OCI-LY7 (cell line): ENCODE measurements at regions not wholly inside any gene's neighbourhood (a gene's known extent, or its start where the extent isn't known, plus 50 kb on each side); places are given as distances from the start of the nearest gene placed in this dataset.
"Not testable (repeated sequence)": the region's sequence is repeated elsewhere in the genome, so short reads cannot be mapped to it uniquely, and the experiment has no call there.

Source experiments
- BruUV-seq: library from RNA; stranded (reverse); fragments of 400-500 nt; replicated peaks from 2 replicates; lab custom pipeline; 2021; lab: Mats Ljungman, UMichigan
- CTCF ChIA-PET: fragments of 300-600 bp; sonication (Branson Sonifier 250); formaldehyde crosslinking; loops from one replicate; lab custom pipeline; 2022; ENCODE audit warnings: antibody characterized with exemption; ENCODE audit not compliant: unreplicated experiment; lab: Charles Lee
- POLR2A ChIA-PET: fragments of 300-600 bp; sonication (Branson Sonifier 250); formaldehyde crosslinking; loops from one replicate; lab custom pipeline; 2022; ENCODE audit warnings: antibody characterized with exemption; lab: Charles Lee
- DNase-seq: peaks from one replicate; pipeline ENCODE4 v3.0.0-alpha.2; 2015; ENCODE audit warnings: low spot score
- H2AFZ ChIP-seq: fragments of 200-600 bp; sonication (generic), shearing (Covaris generic); 2 replicates; pipeline ENCODE4 v1.6.1; 2014; ENCODE audit warnings: mild to moderate bottlenecking, antibody characterized with exemption, low read length, moderate library complexity
- H3K27ac ChIP-seq: fragments of 200-600 bp; sonication (generic); 2 replicates; pipeline ENCODE4 v1.5.1; 2014; ENCODE audit warnings: mixed run types, low read depth, mild to moderate bottlenecking, moderate library complexity, low read length, inconsistent platforms; ENCODE audit not compliant: poor library complexity, severe bottlenecking
- H3K36me3 ChIP-seq: fragments of 200-600 bp; sonication (generic); 2 replicates; pipeline ENCODE4 v1.6.1; 2014; ENCODE audit warnings: mild to moderate bottlenecking, antibody characterized with exemption, low read length, moderate library complexity, mixed read lengths; ENCODE audit not compliant: insufficient read depth
- H3K4me1 ChIP-seq: fragments of 200-600 bp; sonication (generic); 2 replicates; pipeline ENCODE4 v1.5.1; 2014; ENCODE audit warnings: mild to moderate bottlenecking, low read length; ENCODE audit not compliant: insufficient read depth, poor library complexity, severe bottlenecking
- H3K4me2 ChIP-seq: fragments of 200-600 bp; sonication (generic); 2 replicates; pipeline ENCODE4 v1.6.1; 2014; ENCODE audit warnings: mild to moderate bottlenecking, low read length
- H3K4me3 ChIP-seq: fragments of 200-600 bp; sonication (generic); 2 replicates; pipeline ENCODE4 v1.5.1; 2014; ENCODE audit warnings: mild to moderate bottlenecking, low read depth, low read length; ENCODE audit not compliant: poor library complexity, severe bottlenecking
- H3K79me2 ChIP-seq: fragments of 200-600 bp; sonication (generic); 2 replicates; pipeline ENCODE4 v1.6.1; 2016; ENCODE audit warnings: low read depth, mild to moderate bottlenecking, low read length, moderate library complexity, mixed read lengths; ENCODE audit not compliant: insufficient read depth
- H3K9me2 ChIP-seq: fragments of 200-600 bp; sonication (generic); 2 replicates; pipeline ENCODE4 v1.6.1; 2016; ENCODE audit warnings: mild to moderate bottlenecking, low read length, mixed read lengths; ENCODE audit not compliant: insufficient read depth
- H3K9me3 ChIP-seq: fragments of 200-600 bp; sonication (generic); 2 replicates; pipeline ENCODE4 v1.6.1; 2014; ENCODE audit warnings: mild to moderate bottlenecking, mixed run types, low read length, mixed read lengths
- H4K20me1 ChIP-seq: fragments of 200-600 bp; sonication (generic); 2 replicates; pipeline ENCODE4 v1.6.1; 2014; ENCODE audit warnings: mild to moderate bottlenecking, antibody characterized with exemption, low read length, moderate library complexity, mixed read lengths; ENCODE audit not compliant: insufficient read depth
- CTCF ChIP-seq: fragments of 200-600 bp; sonication (generic); conservative IDR thresholded peaks from 2 replicates; pipeline ENCODE4 v1.5.1; 2014; ENCODE audit warnings: mild to moderate bottlenecking, antibody characterized with exemption, low read length, moderate library complexity, mixed read lengths
- EZH2phosphoT487 ChIP-seq: fragments of 200-600 bp; sonication (generic); IDR thresholded peaks from 2 replicates; pipeline ENCODE4 v1.6.1; 2018; ENCODE audit warnings: low read depth, borderline replicate concordance, mild to moderate bottlenecking, mixed run types, antibody characterized with exemption, low read length, moderate library complexity, mixed read lengths
- intact Hi-C: fragments of 100-400 bp; cut with micrococcal nuclease; formaldehyde crosslinking; loops from one replicate; pipeline ENCODE4 v1.10.0; 2022; ENCODE audit not compliant: unreplicated experiment

- H2AFZ ChIP-seq, result no peak overlapping the region
- H3K4me3 ChIP-seq, result no peak overlapping the region
- no peak for TF ChIP-seq EZH2phosphoT487
- no peak for TF ChIP-seq CTCF
- BruUV-seq, result no TSS peak
- ChIA-PET CTCF (interaction anchor here (0.5 kb wide), 1 partner anchor 336 kb away, joined by 3 read pairs; no protein-coding TSS in a partner anchor), POLR2A (interaction anchor here (0.8 to 1.3 kb wide), 2 partner anchors 10 to 12 kb away, joined by 3 to 4 read pairs; no protein-coding TSS in a partner anchor)
- H3K4me1 ChIP-seq, result no peaks in the 10 kb centered on the region
- DNase-seq, result no peak
- H3K9me2 ChIP-seq, result no peaks in the 10 kb centered on the region
- no peak overlapping the region for H3K27ac ChIP-seq
- H3K4me2 ChIP-seq, result no peak overlapping the region
- no peaks in the 10 kb centered on the region for H4K20me1 ChIP-seq
- no peaks in the 10 kb centered on the region for H3K79me2 ChIP-seq
- intact Hi-C loops, result no loop called here
- no peaks in the 10 kb centered on the region for H3K36me3 ChIP-seq
- no peaks in the 10 kb centered on the region for H3K9me3 ChIP-seq
These were observed 183.4 kb downstream of the ALDH8A1 start for GRCh38 chr6:134766497-134766896.

DNA sequence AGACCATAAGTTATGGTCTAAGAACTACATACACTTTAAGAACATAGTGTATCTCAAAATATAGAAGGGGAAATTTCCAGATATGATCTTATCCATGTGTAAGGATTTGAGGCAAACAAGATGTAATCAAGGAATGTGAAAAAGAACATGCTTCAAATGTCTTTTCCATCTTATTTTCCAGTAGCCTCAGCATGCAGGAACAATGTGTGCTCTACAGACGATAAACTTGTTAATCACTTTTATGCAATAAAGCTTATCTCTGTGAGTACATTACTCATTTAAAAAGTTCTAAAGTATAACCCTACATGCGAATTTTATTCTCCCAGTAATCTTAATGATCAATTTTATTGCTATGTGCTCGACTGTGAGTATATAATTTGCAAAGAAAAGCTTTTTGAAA is 185.2 kb downstream of the ALDH8A1 start:
- ChIA-PET POLR2A (interaction anchor here (0.7 kb wide), 1 partner anchor 868 kb away, joined by 4 read pairs; no protein-coding TSS in a partner anchor), CTCF (no interaction called here)
- Histone ChIP-seq H3K27ac (no peak overlapping the region), H3K9me3 (no peaks in the 10 kb centered on the region), H3K9me2 (no peaks in the 10 kb centered on the region), H3K4me2 (no peak overlapping the region), H2AFZ (no peak overlapping the region), H3K4me3 (no peak overlapping the region), H3K36me3 (no peaks in the 10 kb centered on the region), H3K79me2 (no peaks in the 10 kb centered on the region), H3K4me1 (no peaks in the 10 kb centered on the region), H4K20me1 (no peaks in the 10 kb centered on the region)
- TF ChIP-seq CTCF (no peak), EZH2phosphoT487 (no peak)
- BruUV-seq, result no TSS peak
- intact Hi-C loops, result no loop called here
- no peak for DNase-seq

GRCh38 chr6:134763575-134763974 is 186.3 kb downstream of the ALDH8A1 start:
- BruUV-seq, H3K9me2 ChIP-seq, H2AFZ ChIP-seq, DNase-seq, H3K4me2 ChIP-seq, H3K79me2 ChIP-seq, H3K4me3 ChIP-seq, H4K20me1 ChIP-seq, H3K4me1 ChIP-seq, POLR2A ChIA-PET, CTCF ChIA-PET, H3K27ac ChIP-seq, H3K9me3 ChIP-seq, H3K36me3 ChIP-seq, intact Hi-C loops: not testable (repeated sequence)
